GM23338 (cell line): ENCODE measurements at regions not wholly inside any gene's neighbourhood (a gene's known extent, or its start where the extent isn't known, plus 50 kb on each side); places are given as distances from the start of the nearest gene placed in this dataset.

Source experiments
- ATAC-seq: fragments of 200-7000 bp; cut with Tn5 transposase; 3 replicates; pipeline ENCODE4 v1.9.1; 2020
- DNase-seq: peaks from one replicate; pipeline ENCODE4 v3.0.0-alpha.2; 2015; ENCODE audit warnings: low spot score
- H2AFZ ChIP-seq: fragments of 200-600 bp; sonication (generic); 2 replicates; pipeline ENCODE4 v1.8.0; 2016; ENCODE audit warnings: antibody characterized with exemption, mild to moderate bottlenecking, moderate library complexity
- H3F3A ChIP-seq: fragments of 200-600 bp; sonication (generic); replicated peaks from 2 replicates; pipeline ENCODE4 v1.8.0; 2017; ENCODE audit warnings: antibody characterized with exemption, mixed run types, low read depth
- H3K27ac ChIP-seq: fragments of 200-600 bp; sonication (generic); 2 replicates; pipeline ENCODE4 v1.6.1; 2016; ENCODE audit warnings: low read depth
- H3K27me3 ChIP-seq: fragments of 200-600 bp; sonication (generic); 2 replicates; pipeline ENCODE4 v1.8.0; 2016; ENCODE audit warnings: mild to moderate bottlenecking, mixed run types, moderate library complexity; ENCODE audit not compliant: insufficient read depth
- H3K36me3 ChIP-seq: fragments of 200-600 bp; sonication (generic); 2 replicates; pipeline ENCODE4 v1.8.0; 2016; ENCODE audit warnings: mild to moderate bottlenecking; ENCODE audit not compliant: insufficient read depth
- H3K4me1 ChIP-seq: fragments of 200-600 bp; sonication (generic); 2 replicates; pipeline ENCODE4 v1.8.0; 2016; ENCODE audit warnings: mild to moderate bottlenecking, moderate library complexity; ENCODE audit not compliant: insufficient read depth
- H3K4me2 ChIP-seq: fragments of 200-600 bp; sonication (generic); 2 replicates; pipeline ENCODE4 v1.7.1; 2017; ENCODE audit warnings: mixed run types
- H3K4me3 ChIP-seq: fragments of 200-600 bp; sonication (generic); 2 replicates; pipeline ENCODE4 v1.6.1; 2016; ENCODE audit warnings: mixed run types
- H3K79me2 ChIP-seq: fragments of 200-600 bp; sonication (generic); replicated peaks from 2 replicates; pipeline ENCODE4 v1.8.0; 2017; ENCODE audit warnings: mild to moderate bottlenecking; ENCODE audit not compliant: insufficient read depth
- H3K9me2 ChIP-seq: fragments of 200-600 bp; sonication (generic); 2 replicates; pipeline ENCODE4 v1.8.0; 2017; ENCODE audit not compliant: insufficient read depth
- H4K20me1 ChIP-seq: fragments of 200-600 bp; sonication (generic); replicated peaks from 2 replicates; pipeline ENCODE4 v1.8.0; 2017; ENCODE audit warnings: mild to moderate bottlenecking; ENCODE audit not compliant: insufficient read depth
- H3K27ac Mint-ChIP-seq: 2 replicates; pipeline ENCODE4 v1.8.0; 2020; ENCODE audit warnings: inconsistent platforms, mild to moderate bottlenecking, moderate library complexity, mixed read lengths
- H3K27me3 Mint-ChIP-seq: 3 replicates; pipeline ENCODE4 v1.8.0; 2022; ENCODE audit warnings: low read depth, mild to moderate bottlenecking, moderate library complexity, mixed read lengths, inconsistent platforms; ENCODE audit not compliant: insufficient read depth, poor library complexity
- H3K36me3 Mint-ChIP-seq: 3 replicates; pipeline ENCODE4 v1.8.0; 2021; ENCODE audit warnings: low read depth, mild to moderate bottlenecking, inconsistent platforms, moderate library complexity, mixed read lengths
- H3K4me1 Mint-ChIP-seq: 3 replicates; pipeline ENCODE4 v1.8.0; 2020; ENCODE audit warnings: mild to moderate bottlenecking, inconsistent platforms, mixed read lengths
- H3K4me3 Mint-ChIP-seq: 3 replicates; pipeline ENCODE4 v1.8.0; 2021; ENCODE audit warnings: moderate library complexity, mild to moderate bottlenecking, inconsistent platforms, mixed read lengths
- H3K9me3 Mint-ChIP-seq: 3 replicates; pipeline ENCODE4 v1.8.0; 2020; ENCODE audit warnings: moderate library complexity, mild to moderate bottlenecking, inconsistent platforms, mixed read lengths
- CTCF ChIP-seq, 2 experiments: fragments of 200-600 bp in 1 of 2; sonication (generic) in 1 of 2; conservative IDR thresholded peaks; 2 replicates each; pipeline versions ENCODE4 v1.5.1 to v1.6.1; 2016 to 2017; ENCODE audit warnings: antibody characterized with exemption in 2 of 2, low read depth in 2 of 2, mild to moderate bottlenecking in 2 of 2, moderate library complexity in 1 of 2
- NANOG ChIP-seq: IDR thresholded peaks from 2 replicates; pipeline ENCODE4 v1.6.1; 2016; ENCODE audit warnings: antibody characterized with exemption, borderline replicate concordance
- POLR2AphosphoS5 ChIP-seq: IDR thresholded peaks from 2 replicates; pipeline ENCODE4 v1.6.1; 2016; ENCODE audit warnings: antibody characterized with exemption, low read depth
- STAT1 ChIP-seq: IDR thresholded peaks from one replicate; pipeline ENCODE4 v1.6.1; 2016; ENCODE audit warnings: antibody characterized with exemption; ENCODE audit not compliant: unreplicated experiment
- ZNF331 ChIP-seq: fragments of 250-450 bp; sonication (Bioruptor Pico); IDR thresholded peaks from 2 replicates; pipeline ENCODE4 v1.5.0; 2020; ENCODE audit warnings: low read depth, mild to moderate bottlenecking, moderate library complexity
- TF ChIP-seq, protein P1 (sequence below): fragments of 250-450 bp; sonication (Bioruptor Pico); IDR thresholded peaks from 2 replicates; pipeline ENCODE4 v1.5.0; 2020; ENCODE audit warnings: mild to moderate bottlenecking, moderate library complexity
- TF ChIP-seq, protein P2 (sequence below): IDR thresholded peaks from 2 replicates; pipeline ENCODE4 v1.6.1; 2016; ENCODE audit warnings: antibody characterized with exemption

- peaks cover 3% of the 10 kb centered on the region; the same call in 1 of the 2 replicates for H3K9me2 ChIP-seq
- no peaks in the 10 kb centered on the region for H3K27me3 Mint-ChIP-seq
- H3K4me3 Mint-ChIP-seq = no peak overlapping the region
- peaks cover 4% of the 10 kb centered on the region for H3K4me1 Mint-ChIP-seq
- H3K4me1 ChIP-seq = peaks cover 2% of the 10 kb centered on the region
- no peaks in the 10 kb centered on the region for H3K36me3 ChIP-seq
- no peak overlapping the region for H2AFZ ChIP-seq
- H3K4me2 ChIP-seq = no peak overlapping the region
- TF ChIP-seq ZNF331 (CRISPR knock-in tag) = no peak
- DNase-seq (no peak), ATAC-seq (no peak)
- H3K4me3 ChIP-seq = no peak overlapping the region
- no peaks in the 10 kb centered on the region for H3F3A ChIP-seq
- no peaks in the 10 kb centered on the region for H3K79me2 ChIP-seq
- no peak overlapping the region for H3K27ac ChIP-seq
- no peak overlapping the region for H3K27ac Mint-ChIP-seq
- no peaks in the 10 kb centered on the region for H3K27me3 ChIP-seq
- H3K36me3 Mint-ChIP-seq = peaks cover 21% of the 10 kb centered on the region
- no peaks in the 10 kb centered on the region for H4K20me1 ChIP-seq
- H3K9me3 Mint-ChIP-seq = peaks cover 29% of the 10 kb centered on the region
Observed at GRCh38 chr18:54080858-54081257, 143.6 kb downstream of the MBD2 start.

- Histone ChIP-seq H2AFZ (no peak overlapping the region), H3F3A (no peaks in the 10 kb centered on the region), H3K27ac (no peak overlapping the region), H3K36me3 (no peaks in the 10 kb centered on the region), H3K79me2 (no peaks in the 10 kb centered on the region), H3K4me2 (no peak overlapping the region), H3K4me1 (no peaks in the 10 kb centered on the region), H3K4me3 (no peak overlapping the region), H3K27me3 (no peaks in the 10 kb centered on the region), H4K20me1 (no peaks in the 10 kb centered on the region), H3K9me2 (peaks cover 5% of the 10 kb centered on the region; the same call in 1 of the 2 replicates)
- ATAC-seq (no peak), DNase-seq (no peak)
- H3K4me3 Mint-ChIP-seq = no peak overlapping the region
- H3K27ac Mint-ChIP-seq = no peak overlapping the region
- no peaks in the 10 kb centered on the region for H3K4me1 Mint-ChIP-seq
- no peaks in the 10 kb centered on the region for H3K9me3 Mint-ChIP-seq
- H3K36me3 Mint-ChIP-seq = no peaks in the 10 kb centered on the region
- no peaks in the 10 kb centered on the region for H3K27me3 Mint-ChIP-seq
- no peak for TF ChIP-seq STAT1
- no peak for TF ChIP-seq POLR2AphosphoS5
- TF ChIP-seq, protein P1, sequence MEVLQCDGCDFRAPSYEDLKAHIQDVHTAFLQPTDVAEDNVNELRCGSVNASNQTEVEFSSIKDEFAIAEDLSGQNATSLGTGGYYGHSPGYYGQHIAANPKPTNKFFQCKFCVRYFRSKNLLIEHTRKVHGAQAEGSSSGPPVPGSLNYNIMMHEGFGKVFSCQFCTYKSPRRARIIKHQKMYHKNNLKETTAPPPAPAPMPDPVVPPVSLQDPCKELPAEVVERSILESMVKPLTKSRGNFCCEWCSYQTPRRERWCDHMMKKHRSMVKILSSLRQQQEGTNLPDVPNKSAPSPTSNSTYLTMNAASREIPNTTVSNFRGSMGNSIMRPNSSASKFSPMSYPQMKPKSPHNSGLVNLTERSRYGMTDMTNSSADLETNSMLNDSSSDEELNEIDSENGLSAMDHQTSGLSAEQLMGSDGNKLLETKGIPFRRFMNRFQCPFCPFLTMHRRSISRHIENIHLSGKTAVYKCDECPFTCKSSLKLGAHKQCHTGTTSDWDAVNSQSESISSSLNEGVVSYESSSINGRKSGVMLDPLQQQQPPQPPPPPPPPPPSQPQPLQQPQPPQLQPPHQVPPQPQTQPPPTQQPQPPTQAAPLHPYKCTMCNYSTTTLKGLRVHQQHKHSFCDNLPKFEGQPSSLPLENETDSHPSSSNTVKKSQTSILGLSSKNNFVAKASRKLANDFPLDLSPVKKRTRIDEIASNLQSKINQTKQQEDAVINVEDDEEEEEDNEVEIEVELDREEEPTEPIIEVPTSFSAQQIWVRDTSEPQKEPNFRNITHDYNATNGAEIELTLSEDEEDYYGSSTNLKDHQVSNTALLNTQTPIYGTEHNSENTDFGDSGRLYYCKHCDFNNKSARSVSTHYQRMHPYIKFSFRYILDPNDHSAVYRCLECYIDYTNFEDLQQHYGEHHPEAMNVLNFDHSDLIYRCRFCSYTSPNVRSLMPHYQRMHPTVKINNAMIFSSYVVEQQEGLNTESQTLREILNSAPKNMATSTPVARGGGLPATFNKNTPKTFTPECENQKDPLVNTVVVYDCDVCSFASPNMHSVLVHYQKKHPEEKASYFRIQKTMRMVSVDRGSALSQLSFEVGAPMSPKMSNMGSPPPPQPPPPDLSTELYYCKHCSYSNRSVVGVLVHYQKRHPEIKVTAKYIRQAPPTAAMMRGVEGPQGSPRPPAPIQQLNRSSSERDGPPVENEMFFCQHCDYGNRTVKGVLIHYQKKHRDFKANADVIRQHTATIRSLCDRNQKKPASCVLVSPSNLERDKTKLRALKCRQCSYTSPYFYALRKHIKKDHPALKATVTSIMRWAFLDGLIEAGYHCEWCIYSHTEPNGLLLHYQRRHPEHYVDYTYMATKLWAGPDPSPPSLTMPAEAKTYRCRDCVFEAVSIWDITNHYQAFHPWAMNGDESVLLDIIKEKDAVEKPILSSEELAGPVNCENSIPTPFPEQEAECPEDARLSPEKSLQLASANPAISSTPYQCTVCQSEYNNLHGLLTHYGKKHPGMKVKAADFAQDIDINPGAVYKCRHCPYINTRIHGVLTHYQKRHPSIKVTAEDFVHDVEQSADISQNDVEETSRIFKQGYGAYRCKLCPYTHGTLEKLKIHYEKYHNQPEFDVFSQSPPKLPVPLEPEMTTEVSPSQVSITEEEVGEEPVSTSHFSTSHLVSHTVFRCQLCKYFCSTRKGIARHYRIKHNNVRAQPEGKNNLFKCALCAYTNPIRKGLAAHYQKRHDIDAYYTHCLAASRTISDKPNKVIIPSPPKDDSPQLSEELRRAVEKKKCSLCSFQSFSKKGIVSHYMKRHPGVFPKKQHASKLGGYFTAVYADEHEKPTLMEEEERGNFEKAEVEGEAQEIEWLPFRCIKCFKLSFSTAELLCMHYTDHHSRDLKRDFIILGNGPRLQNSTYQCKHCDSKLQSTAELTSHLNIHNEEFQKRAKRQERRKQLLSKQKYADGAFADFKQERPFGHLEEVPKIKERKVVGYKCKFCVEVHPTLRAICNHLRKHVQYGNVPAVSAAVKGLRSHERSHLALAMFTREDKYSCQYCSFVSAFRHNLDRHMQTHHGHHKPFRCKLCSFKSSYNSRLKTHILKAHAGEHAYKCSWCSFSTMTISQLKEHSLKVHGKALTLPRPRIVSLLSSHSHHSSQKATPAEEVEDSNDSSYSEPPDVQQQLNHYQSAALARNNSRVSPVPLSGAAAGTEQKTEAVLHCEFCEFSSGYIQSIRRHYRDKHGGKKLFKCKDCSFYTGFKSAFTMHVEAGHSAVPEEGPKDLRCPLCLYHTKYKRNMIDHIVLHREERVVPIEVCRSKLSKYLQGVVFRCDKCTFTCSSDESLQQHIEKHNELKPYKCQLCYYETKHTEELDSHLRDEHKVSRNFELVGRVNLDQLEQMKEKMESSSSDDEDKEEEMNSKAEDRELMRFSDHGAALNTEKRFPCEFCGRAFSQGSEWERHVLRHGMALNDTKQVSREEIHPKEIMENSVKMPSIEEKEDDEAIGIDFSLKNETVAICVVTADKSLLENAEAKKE (CRISPR knock-in tag) = no peak
- TF ChIP-seq NANOG = no peak
- TF ChIP-seq CTCF (conservative IDR thresholded peaks at IDR 0.05; ENCODE audit: low read depth in 2 of 2) = no peak
- no peak for TF ChIP-seq ZNF331 (CRISPR knock-in tag)
- TF ChIP-seq, protein P2, sequence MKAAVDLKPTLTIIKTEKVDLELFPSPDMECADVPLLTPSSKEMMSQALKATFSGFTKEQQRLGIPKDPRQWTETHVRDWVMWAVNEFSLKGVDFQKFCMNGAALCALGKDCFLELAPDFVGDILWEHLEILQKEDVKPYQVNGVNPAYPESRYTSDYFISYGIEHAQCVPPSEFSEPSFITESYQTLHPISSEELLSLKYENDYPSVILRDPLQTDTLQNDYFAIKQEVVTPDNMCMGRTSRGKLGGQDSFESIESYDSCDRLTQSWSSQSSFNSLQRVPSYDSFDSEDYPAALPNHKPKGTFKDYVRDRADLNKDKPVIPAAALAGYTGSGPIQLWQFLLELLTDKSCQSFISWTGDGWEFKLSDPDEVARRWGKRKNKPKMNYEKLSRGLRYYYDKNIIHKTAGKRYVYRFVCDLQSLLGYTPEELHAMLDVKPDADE = no peak
Observed at GRCh38 chr18:54076166-54076565, 148.3 kb downstream of the MBD2 start.
